Prostate gland (tissue), 2 donors: ENCODE measurements at regions not wholly inside any gene's neighbourhood (a gene's known extent, or its start where the extent isn't known, plus 50 kb on each side); places are given as distances from the start of the nearest gene placed in this dataset.

Experiments
- DNase-seq: peaks from one replicate; pipeline ENCODE4 v3.0.0-alpha.2; 2019; ENCODE audit warnings: low spot score
- H3K27ac ChIP-seq, 2 donors: fragments of 200-600 bp; sonication (generic); 2 replicates each; pipeline ENCODE4 v1.5.1; 2017 to 2019
- H3K27me3 ChIP-seq: fragments of 200-600 bp; sonication (generic); replicated peaks from 2 replicates; pipeline ENCODE4 v1.5.1; 2019; ENCODE audit not compliant: insufficient read depth
- H3K36me3 ChIP-seq, 2 donors: fragments of 200-600 bp; sonication (generic); 1 replicate in 1 of 2; 2 replicates in 1 of 2; pipeline versions ENCODE4 v1.5.1 to v1.8.1; 2017 to 2019
- H3K4me1 ChIP-seq: fragments of 200-600 bp; sonication (generic); replicated peaks from 2 replicates; pipeline ENCODE4 v1.5.1; 2019
- H3K4me3 ChIP-seq, 2 donors: fragments of 200-600 bp; sonication (generic); 2 replicates each; pipeline ENCODE4 v1.5.1; 2017 to 2019
- H3K9me3 ChIP-seq: fragments of 200-600 bp; sonication (generic); 2 replicates; pipeline ENCODE4 v1.5.1; 2017
- POLR2A ChIP-seq: fragments of 450-650 bp; IDR thresholded peaks from one replicate; pipeline ENCODE4 v1.6.1; 2016; ENCODE audit warnings: antibody characterized with exemption, mild to moderate bottlenecking
- POLR2AphosphoS5 ChIP-seq: sonication (generic); formaldehyde crosslinking; IDR thresholded peaks from one replicate; pipeline ENCODE4 v1.6.1; 2017; ENCODE audit warnings: antibody characterized with exemption
- WGBS: methylation state at CpG from one replicate; pipeline ENCODE4 v1.1.5; 2018; 5-methylcytosine and 5-hydroxymethylcytosine counted together
- intact Hi-C: fragments of 100-400 bp; cut with DNase I; formaldehyde crosslinking; loops from one replicate; pipeline ENCODE4 v1.14.2; 2022
- TF ChIP-seq, protein P1 (sequence below), 4 experiments: fragments of 200-600 bp in 2 of 4; fragments of 450-650 bp in 2 of 4; sonication (generic) in 2 of 4; IDR thresholded peaks; 1 replicate in 3 of 4; 2 replicates in 1 of 4; pipeline ENCODE4 v1.5.1; 2016 to 2019; ENCODE audit warnings: antibody characterized with exemption in 4 of 4, mild to moderate bottlenecking in 2 of 4, moderate library complexity in 2 of 4

DNA sequence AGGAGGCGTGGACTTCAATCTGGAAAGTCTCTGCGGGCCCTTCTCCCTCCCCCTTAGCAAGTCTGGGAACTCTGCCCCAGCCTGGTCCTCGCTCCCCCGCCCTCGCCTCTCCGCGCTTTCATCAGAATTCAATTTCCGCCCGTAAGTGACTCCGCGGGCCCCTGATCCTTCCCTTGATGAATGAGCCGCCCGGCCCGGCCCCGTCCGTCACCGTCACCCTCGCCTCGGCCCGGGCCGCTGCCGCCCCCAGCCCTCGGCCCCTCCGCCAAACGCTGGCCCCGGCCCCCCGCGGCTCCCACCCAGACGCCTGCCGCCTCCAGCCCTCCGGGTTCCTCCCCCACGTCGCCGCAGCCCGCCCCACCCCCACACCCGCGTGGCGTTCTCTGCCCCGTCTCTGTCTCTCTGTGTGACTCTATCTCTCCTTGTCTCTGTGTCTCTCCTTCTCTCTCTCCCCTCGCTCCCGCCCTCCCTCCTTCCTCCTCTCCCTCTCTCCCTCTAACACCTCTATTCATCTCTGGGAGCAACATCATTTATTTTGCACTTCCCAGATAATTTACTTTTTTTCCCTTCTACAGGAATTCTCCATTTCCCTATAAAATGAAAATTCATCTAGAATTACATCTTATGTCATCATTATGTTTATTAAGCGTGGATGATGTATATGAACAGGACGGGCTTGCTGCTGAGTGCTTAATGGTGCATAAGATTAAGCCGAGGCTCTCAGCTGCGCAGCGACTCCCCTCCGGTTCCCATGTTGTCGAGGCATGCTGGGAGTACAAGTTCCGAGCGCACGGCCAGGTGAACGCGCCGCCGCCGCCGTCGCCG is 91.2 kb upstream of the PAX2 start:
- Histone ChIP-seq H3K4me3 (no peak overlapping the region), H3K4me1 (peaks cover 8% of the 10 kb centered on the region), H3K27ac (no peak overlapping the region), H3K27me3 (peaks cover 37% of the 10 kb centered on the region), H3K9me3 (no peaks in the 10 kb centered on the region), H3K36me3 (no peaks in the 10 kb centered on the region)
- DNase-seq: no peak
- 2% methylated on average over 57 of the region's 59 CpGs for WGBS
- TF ChIP-seq POLR2AphosphoS5 (no peak), POLR2A (no peak)
- TF ChIP-seq, protein P1, sequence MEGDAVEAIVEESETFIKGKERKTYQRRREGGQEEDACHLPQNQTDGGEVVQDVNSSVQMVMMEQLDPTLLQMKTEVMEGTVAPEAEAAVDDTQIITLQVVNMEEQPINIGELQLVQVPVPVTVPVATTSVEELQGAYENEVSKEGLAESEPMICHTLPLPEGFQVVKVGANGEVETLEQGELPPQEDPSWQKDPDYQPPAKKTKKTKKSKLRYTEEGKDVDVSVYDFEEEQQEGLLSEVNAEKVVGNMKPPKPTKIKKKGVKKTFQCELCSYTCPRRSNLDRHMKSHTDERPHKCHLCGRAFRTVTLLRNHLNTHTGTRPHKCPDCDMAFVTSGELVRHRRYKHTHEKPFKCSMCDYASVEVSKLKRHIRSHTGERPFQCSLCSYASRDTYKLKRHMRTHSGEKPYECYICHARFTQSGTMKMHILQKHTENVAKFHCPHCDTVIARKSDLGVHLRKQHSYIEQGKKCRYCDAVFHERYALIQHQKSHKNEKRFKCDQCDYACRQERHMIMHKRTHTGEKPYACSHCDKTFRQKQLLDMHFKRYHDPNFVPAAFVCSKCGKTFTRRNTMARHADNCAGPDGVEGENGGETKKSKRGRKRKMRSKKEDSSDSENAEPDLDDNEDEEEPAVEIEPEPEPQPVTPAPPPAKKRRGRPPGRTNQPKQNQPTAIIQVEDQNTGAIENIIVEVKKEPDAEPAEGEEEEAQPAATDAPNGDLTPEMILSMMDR (IDR thresholded peaks at IDR 0.05): no peak
- intact Hi-C loops: no loop called here

DNA sequence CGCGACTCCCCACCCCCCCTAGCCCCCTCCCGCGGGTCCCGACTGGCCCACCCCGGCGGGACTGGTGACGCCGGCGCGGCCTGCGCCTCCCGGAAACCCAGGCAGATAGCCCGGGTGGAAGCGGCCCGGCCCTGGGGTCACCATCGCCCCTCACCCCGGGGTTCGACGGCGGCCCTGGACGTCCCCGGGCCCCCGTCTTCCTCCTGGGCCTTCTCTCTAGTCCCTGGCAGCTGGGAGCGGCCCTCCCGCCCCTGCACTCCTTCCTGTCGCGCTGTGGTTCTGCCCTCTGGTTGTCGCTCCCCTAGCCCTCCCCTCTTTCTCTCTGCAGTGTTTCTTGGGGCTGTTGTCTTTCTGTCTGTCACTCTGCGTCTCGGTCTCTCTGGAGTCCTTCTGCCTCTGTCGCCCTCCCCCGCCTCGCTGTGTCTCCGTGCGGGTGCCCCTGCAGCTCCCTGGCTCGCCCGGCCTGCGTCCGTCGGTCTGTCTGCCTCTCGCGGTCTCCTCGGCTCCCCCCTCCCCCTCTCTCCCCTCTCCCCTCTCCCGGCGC is 90.5 kb upstream of the PAX2 start:
- no peaks in the 10 kb centered on the region for H3K9me3 ChIP-seq
- WGBS: 1% methylated on average over 46 of the region's 46 CpGs
- H3K4me1 ChIP-seq: peaks cover 8% of the 10 kb centered on the region
- intact Hi-C loops: no loop called here
- no peak for DNase-seq
- no peak overlapping the region for H3K27ac ChIP-seq
- TF ChIP-seq, protein P1 (IDR thresholded peaks at IDR 0.05): no peak
- TF ChIP-seq POLR2A (no peak), POLR2AphosphoS5 (no peak)
- peaks cover 43% of the 10 kb centered on the region for H3K27me3 ChIP-seq
- no peaks in the 10 kb centered on the region for H3K36me3 ChIP-seq
- no peak overlapping the region for H3K4me3 ChIP-seq

GRCh38 chr10:100655326-100655759 is 90.0 kb upstream of the PAX2 start:
- Histone ChIP-seq H3K4me1 (peaks cover 8% of the 10 kb centered on the region), H3K9me3 (no peaks in the 10 kb centered on the region), H3K36me3 (no peaks in the 10 kb centered on the region), H3K27me3 (peaks cover 46% of the 10 kb centered on the region), H3K27ac (no peak overlapping the region), H3K4me3 (no peak overlapping the region)
- no peak for TF ChIP-seq POLR2A
- TF ChIP-seq POLR2AphosphoS5: no peak
- TF ChIP-seq, protein P1 (IDR thresholded peaks at IDR 0.05): no peak
- 2% methylated on average over 20 of the region's 20 CpGs for WGBS
- no peak for DNase-seq
- intact Hi-C loops: no loop called here

GRCh38 chr10:100655760-100656421 is 89.5 kb upstream of the PAX2 start:
- DNase-seq: no peak
- H3K27me3 ChIP-seq: peaks cover 52% of the 10 kb centered on the region
- H3K4me3 ChIP-seq: no peak overlapping the region

More at GRCh38 chr10:100655760-100656421, 89.5 kb upstream of the PAX2 start:
- peaks cover 8% of the 10 kb centered on the region for H3K4me1 ChIP-seq
- TF ChIP-seq, protein P1 (IDR thresholded peaks at IDR 0.05): no peak
- TF ChIP-seq POLR2A (no peak), POLR2AphosphoS5 (no peak)
- no peaks in the 10 kb centered on the region for H3K36me3 ChIP-seq
- no peak overlapping the region for H3K27ac ChIP-seq
- no peaks in the 10 kb centered on the region for H3K9me3 ChIP-seq
- 2% methylated on average over 42 of the region's 45 CpGs for WGBS
- intact Hi-C loops: no loop called here
